ENCODE measurements at regions not wholly inside any gene's neighbourhood (a gene's known extent, or its start where the extent isn't known, plus 50 kb on each side); places are given as distances from the start of the nearest gene placed in this dataset.

DNA sequence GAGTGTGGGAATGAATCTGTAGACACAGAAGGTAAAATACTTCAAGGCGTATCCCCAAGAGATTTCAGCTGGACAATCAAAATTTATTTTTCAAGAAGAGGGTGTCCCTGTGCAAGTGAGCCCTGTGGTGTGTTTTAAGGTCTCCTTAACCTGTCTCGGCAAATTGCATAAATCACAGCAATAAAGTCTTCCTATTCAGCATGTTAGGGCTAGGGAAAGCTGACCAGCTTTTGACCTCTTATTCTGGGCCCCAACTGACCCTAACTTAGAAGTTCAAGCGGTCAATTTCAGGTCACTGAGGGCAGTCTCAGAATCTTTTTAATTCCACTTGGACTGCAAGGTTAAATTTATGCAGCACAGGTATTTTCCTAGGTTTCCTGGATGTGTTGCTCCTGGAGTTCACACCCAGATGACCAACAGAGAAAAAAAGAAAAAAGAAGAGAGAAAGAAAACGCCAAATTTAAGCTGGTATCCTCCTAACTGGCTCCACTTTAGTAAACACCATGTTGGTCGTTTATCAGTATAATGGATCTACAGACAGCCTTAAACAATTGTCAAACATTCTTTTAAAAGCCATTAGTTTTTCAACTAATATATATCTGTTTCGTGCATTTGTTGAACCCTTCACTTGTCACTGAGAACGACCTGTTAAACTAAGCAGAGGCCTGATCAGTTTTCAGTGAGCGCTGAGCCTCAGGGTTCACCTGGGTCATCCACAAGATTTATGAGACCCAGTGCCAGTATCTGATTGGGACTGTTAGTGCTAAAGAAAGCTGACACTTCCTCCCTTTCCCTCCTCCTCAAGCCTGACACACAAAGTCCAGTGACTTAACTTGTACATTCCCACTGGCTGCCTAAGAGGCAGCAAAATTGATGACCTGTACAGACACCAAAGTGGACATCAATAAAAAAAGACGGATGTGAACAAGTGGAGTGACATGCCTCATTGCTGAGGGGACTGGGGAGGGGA lies 546.1 kb downstream of the NR2F1-AS1 start:
- peak in 3 of 4 donors; percentile 81 to 86 (median 82) for ATAC-seq
- DNase-seq, result no peak
- WGBS, 3 donors, result 35 to 54% (median 36%) methylated on average over 9 of the region's 9 CpGs

DNA sequence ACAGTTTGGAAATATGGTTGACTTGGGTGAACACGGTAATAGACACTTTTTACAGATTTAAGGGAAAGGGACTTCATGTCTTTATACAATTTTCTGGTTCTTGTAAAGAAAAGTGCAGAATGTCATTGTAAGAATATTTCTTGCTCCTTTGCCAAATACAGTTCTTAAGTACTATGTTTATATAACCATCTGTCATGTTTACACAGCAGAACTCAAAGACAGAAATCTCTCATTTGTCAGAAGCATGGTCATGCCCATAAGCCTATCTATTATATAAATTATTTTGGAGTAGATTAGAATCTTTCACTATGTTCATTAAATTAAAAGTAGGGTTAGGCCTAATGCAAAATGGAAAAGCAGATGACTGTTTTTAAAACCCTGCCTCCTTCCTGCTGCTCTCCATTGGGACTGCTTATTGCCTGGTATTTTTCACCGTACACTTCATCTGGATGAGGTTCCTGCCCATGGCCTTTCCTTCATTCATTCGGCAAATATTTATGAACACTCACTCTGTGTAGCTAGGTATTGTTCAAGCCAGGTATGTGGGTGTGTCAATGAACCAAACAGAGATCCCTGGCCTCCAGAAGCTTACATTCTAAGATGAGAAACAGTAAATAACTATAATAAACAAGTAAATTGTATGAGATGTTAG lies 558.1 kb downstream of the NR2F1-AS1 start:
- ATAC-seq (no peak), DNase-seq (no peak)
- Histone ChIP-seq H3K4me3 (no peak overlapping the region), H3K9me3 (no peaks in the 10 kb centered on the region), H3K27me3 (ENCODE audit: insufficient read depth in 3 of 3, low read length in 2 of 3) (no peaks in the 10 kb centered on the region), H3K36me3 (ENCODE audit: insufficient read depth in 1 of 2, low read depth in 1 of 2) (no peaks in the 10 kb centered on the region), H3K4me1 (no peaks in the 10 kb centered on the region), H3K27ac (no peak overlapping the region)
- WGBS, 3 donors, result 68 to 76% (median 74%) methylated on average over 3 of the region's 3 CpGs
- TF ChIP-seq, protein P1, sequence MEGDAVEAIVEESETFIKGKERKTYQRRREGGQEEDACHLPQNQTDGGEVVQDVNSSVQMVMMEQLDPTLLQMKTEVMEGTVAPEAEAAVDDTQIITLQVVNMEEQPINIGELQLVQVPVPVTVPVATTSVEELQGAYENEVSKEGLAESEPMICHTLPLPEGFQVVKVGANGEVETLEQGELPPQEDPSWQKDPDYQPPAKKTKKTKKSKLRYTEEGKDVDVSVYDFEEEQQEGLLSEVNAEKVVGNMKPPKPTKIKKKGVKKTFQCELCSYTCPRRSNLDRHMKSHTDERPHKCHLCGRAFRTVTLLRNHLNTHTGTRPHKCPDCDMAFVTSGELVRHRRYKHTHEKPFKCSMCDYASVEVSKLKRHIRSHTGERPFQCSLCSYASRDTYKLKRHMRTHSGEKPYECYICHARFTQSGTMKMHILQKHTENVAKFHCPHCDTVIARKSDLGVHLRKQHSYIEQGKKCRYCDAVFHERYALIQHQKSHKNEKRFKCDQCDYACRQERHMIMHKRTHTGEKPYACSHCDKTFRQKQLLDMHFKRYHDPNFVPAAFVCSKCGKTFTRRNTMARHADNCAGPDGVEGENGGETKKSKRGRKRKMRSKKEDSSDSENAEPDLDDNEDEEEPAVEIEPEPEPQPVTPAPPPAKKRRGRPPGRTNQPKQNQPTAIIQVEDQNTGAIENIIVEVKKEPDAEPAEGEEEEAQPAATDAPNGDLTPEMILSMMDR (IDR thresholded peaks at IDR 0.05), result no peak
- intact Hi-C loops (cut with DNase I), result no loop called here

More for the DNA sequence above, 546.1 kb downstream of the NR2F1-AS1 start:
- intact Hi-C loops (cut with DNase I), result no loop called here
- H3K27me3 ChIP-seq (ENCODE audit: insufficient read depth in 3 of 3, low read length in 2 of 3), result no peaks in the 10 kb centered on the region
- H3K4me1 ChIP-seq, result peaks cover 5% of the 10 kb centered on the region
- no peaks in the 10 kb centered on the region for H3K9me3 ChIP-seq
- no peaks in the 10 kb centered on the region for H3K36me3 ChIP-seq (ENCODE audit: insufficient read depth in 1 of 2, low read depth in 1 of 2)
- TF ChIP-seq, protein P1 (IDR thresholded peaks at IDR 0.05), result no peak
- H3K27ac ChIP-seq, result no peak overlapping the region
- H3K4me3 ChIP-seq, result no peak overlapping the region

DNA sequence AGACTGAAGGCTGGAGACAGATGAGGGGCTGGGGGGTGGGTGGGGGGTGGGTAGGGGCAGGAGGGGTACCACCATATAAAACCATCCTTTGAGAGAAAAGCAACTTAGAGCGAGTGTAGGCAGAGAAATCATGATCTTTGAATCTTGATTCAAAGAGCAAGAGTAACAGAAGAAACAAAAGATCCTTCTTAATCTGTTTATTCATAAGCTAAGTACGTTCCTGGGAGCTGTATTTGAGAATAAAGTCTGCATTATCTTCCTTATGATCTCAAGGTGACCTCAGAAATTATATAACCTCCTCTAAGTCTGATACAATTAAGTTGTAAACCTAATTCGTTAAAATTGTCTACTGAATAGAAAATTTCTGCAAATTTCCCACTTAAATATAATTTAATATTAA lies 558.8 kb downstream of the NR2F1-AS1 start:
- WGBS, 3 donors, result 74 to 87% (median 83%) methylated on average over 3 of the region's 3 CpGs
- Histone ChIP-seq H3K27ac (no peak overlapping the region), H3K9me3 (no peaks in the 10 kb centered on the region), H3K36me3 (ENCODE audit: insufficient read depth in 1 of 2, low read depth in 1 of 2) (no peaks in the 10 kb centered on the region), H3K27me3 (ENCODE audit: insufficient read depth in 3 of 3, low read length in 2 of 3) (no peaks in the 10 kb centered on the region), H3K4me3 (no peak overlapping the region), H3K4me1 (no peaks in the 10 kb centered on the region)
- TF ChIP-seq, protein P1 (IDR thresholded peaks at IDR 0.05), result no peak
- ATAC-seq (no peak), DNase-seq (no peak)
- intact Hi-C loops (cut with DNase I), result no loop called here

DNA sequence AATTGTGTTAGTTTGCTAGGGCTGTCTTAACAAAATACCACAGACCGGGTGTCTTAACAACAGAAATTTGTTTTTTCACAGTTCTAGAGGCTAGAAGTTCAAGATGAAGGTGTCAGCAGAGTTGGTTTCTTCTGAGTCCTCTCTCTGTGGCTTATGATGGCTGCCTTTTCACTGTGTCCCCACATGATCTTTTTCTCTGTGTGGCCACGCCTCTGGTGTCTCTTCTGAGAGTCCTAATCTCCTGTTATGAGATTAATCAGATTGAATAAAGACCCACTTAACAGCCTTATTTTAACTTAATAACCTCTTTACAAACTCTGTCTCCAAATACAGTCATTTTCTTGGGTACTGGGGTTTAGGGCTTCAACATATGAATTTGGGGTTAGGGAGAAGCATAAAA lies 561.1 kb downstream of the NR2F1-AS1 start:
- TF ChIP-seq, protein P1 (IDR thresholded peaks at IDR 0.05), result no peak
- DNase-seq, result no peak
- no peaks in the 10 kb centered on the region for H3K9me3 ChIP-seq
- no peaks in the 10 kb centered on the region for H3K36me3 ChIP-seq (ENCODE audit: insufficient read depth in 1 of 2, low read depth in 1 of 2)
- 77 to 89% (median 84%) methylated on average over 2 of the region's 2 CpGs for WGBS, 3 donors
- H3K4me1 ChIP-seq, result no peaks in the 10 kb centered on the region
- no peak overlapping the region for H3K27ac ChIP-seq
- ATAC-seq, result no peak
- no peaks in the 10 kb centered on the region for H3K27me3 ChIP-seq (ENCODE audit: insufficient read depth in 3 of 3, low read length in 2 of 3)
- intact Hi-C loops (cut with DNase I), result no loop called here
- H3K4me3 ChIP-seq, result no peak overlapping the region
